Adrenal gland (tissue), 5 donors: ENCODE measurements at regions not wholly inside any gene's neighbourhood (a gene's known extent, or its start where the extent isn't known, plus 50 kb on each side); places are given as distances from the start of the nearest gene placed in this dataset.

Source experiments
- CTCF ChIP-seq, 6 experiments: fragments of 450-650 bp in 4 of 6; fragments of 200-600 bp in 2 of 6; sonication (generic) in 1 of 6; IDR thresholded peaks; 1 replicate in 5 of 6; 2 replicates in 1 of 6; pipeline versions ENCODE4 v1.5.1 to v1.8.0; 2016 to 2021; ENCODE audit warnings: antibody characterized with exemption in 6 of 6, mild to moderate bottlenecking in 2 of 6, moderate library complexity in 1 of 6
- POLR2A ChIP-seq, 2 donors: fragments of 450-650 bp; IDR thresholded peaks; one replicate each; pipeline ENCODE4 v1.6.1; 2017; ENCODE audit warnings: antibody characterized with exemption in 2 of 2, mild to moderate bottlenecking in 2 of 2, moderate library complexity in 1 of 2
- donor health status: DM: no; HTN: no; CAD: no.

- no peak for TF ChIP-seq CTCF (IDR thresholded peaks at IDR 0.05)
- TF ChIP-seq POLR2A (IDR thresholded peaks at IDR 0.05), result no peak
Observed at GRCh38 chr22:42217752-42218280, 52.6 kb downstream of the TCF20 start.
